LNCAP (cell line): ENCODE measurements at regions not wholly inside any gene's neighbourhood (a gene's known extent, or its start where the extent isn't known, plus 50 kb on each side); places are given as distances from the start of the nearest gene placed in this dataset.

Source experiments
- TF ChIP-seq, protein P1 (sequence below): fragments of 450-650 bp; IDR thresholded peaks from 2 replicates; pipeline ENCODE4 v1.5.1; 2017; ENCODE audit warnings: mild to moderate bottlenecking

DNA sequence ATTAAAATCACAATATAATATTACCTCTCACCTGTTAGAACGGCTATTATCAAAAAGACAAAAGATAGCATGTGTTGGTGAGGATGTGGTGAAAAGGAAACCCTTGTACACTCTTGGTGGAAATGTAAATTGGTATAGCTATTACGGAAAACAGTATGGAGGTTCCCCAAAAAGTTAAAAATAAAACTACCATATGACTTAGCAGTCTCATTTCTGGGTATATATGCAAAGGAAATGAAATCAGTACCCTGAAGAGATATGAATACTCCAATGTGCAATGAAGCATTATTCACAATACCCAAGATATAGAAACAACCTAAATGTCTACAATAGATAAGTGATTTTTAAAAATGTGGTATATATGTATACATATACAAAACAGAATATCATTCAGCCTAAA, 199.9 kb downstream of the SNX18 start:
- TF ChIP-seq, protein P1, sequence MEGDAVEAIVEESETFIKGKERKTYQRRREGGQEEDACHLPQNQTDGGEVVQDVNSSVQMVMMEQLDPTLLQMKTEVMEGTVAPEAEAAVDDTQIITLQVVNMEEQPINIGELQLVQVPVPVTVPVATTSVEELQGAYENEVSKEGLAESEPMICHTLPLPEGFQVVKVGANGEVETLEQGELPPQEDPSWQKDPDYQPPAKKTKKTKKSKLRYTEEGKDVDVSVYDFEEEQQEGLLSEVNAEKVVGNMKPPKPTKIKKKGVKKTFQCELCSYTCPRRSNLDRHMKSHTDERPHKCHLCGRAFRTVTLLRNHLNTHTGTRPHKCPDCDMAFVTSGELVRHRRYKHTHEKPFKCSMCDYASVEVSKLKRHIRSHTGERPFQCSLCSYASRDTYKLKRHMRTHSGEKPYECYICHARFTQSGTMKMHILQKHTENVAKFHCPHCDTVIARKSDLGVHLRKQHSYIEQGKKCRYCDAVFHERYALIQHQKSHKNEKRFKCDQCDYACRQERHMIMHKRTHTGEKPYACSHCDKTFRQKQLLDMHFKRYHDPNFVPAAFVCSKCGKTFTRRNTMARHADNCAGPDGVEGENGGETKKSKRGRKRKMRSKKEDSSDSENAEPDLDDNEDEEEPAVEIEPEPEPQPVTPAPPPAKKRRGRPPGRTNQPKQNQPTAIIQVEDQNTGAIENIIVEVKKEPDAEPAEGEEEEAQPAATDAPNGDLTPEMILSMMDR: no peak

DNA sequence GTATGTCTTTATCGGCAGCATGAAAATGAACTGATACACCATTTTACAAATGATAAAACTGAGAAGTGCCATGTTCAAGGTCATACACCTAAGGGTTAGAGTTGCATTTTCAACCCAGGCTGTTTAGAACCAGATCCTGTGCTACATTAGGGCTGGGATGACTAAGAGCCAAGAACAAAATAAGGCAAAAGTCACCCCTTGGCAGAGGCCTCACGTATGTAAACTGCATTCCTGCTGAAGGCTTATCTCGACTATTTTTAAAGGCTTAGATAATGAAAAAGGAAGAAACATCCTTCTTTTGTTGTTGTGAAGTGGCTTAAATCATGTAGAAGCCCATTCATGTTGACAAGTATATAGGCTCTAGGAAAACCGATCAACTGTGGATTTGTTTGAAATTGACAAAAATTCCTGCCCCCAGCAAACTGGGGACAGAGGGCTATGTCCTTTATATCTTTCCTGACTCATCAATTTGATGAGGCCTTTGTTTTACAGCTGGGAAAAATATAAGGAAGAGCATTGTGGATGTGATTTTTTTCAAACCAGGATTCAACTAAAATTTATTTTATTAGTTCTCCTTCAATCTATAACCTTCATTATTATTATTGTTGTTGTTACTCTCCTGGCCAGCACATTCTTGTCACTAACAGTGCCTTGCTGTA, 196.5 kb downstream of the SNX18 start:
- TF ChIP-seq, protein P1: no peak

DNA sequence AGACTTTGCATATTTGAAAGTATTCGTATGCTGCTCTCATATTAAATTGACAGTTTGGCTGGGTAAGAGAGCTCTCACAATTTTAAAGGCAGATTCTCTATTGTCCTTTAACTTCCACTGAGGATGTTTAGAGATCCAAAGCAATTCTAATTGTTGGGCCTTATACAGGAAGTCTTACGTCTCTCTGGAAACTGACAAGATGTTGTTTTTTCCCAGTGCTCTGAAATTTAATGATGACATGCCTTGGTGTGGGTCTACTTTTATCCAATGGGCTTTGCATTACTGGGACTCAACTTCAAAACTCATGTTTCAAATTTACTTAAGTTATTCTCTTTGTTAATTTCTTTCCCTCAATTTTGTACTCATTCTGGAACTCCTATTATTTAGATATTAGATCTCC, 191.5 kb downstream of the SNX18 start:
- TF ChIP-seq, protein P1: no peak

DNA sequence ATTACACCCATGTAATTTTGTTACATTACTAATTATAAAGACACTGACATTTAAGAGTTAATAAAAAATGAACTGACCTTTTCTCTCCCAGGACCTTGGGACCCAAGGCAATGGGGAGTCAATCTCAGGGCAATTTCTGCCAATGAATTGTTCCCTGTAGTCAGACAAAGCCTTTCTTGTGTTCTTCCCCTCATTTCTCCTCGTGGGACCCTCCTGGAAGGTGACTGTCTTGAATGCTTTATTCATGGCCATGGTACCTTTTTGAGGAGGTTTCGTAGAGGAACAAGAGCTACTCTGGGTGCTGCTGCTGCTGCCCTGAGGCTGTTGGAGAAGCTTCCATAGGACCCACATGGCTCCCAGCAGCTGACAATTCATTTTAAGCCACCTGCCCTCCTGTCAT, 190.3 kb downstream of the SNX18 start:
- TF ChIP-seq, protein P1: no peak

DNA sequence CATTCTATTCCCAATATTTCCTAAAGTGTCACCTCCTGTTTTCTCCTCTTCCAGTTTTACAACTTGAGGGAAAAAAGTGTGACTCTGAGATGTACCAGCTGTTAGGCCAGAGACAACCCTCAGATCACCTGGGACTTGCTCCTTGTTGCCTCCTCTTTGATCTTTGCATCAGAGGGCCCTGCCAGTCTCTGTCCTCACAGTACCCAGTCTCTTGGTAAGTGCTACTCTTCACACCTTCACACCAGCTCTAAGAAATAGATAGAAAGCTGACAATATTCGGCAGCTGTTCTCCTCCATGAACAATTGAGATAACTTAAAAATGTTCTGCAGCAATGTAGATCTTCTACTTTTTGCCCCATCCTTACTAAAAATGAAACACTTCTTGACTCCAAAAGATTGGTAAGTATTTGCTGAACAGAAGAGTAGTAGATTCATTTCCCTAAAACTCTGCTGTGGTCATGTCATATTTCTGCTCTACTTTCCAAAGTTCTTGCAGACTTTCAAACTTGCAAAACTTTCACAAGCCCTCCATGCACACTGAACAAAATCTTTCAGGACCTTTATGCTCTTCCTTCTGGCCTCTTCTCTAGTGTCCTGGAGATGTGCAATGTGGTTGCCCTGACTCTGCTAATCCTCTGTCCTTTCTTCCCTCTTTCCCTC, 188.6 kb downstream of the SNX18 start:
- TF ChIP-seq, protein P1: no peak

DNA sequence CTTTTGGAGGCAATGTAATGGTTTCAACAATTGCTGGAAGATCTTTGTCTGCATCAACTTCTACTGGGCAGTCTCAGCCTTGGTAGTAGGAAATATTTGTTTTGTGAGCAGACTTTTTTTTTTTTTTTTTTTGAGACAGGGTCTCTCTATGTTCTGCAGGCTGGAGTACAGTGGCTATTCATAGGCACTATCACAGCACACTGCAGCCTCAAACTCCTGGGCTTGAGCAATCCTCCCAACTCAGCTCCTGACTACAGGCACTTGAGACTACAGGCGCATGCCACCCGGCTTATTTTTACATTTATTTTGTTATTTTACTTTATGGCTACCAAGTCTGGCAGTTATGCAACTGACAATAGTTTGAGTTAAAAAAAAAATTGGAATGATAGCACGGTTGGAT, 187.3 kb downstream of the SNX18 start:
- TF ChIP-seq, protein P1: no peak

DNA sequence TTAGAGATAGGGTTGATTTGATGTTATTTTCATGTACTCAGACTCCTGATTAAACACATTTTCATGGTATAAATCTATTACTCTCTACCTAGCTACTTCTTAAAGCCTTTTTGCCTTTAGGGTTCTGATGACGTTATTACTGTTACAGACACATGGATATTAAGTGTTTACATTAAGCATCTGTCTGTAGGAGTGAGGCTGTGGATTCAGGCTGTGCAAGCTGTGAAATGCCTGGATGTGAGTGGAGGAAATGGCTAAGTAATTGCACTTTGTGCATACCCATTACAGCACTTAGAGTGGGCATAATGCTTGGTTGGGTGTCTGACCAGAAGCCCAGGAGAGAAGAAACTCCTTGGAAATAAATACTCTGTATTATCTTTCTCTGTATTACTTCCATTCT, 186.8 kb downstream of the SNX18 start:
- TF ChIP-seq, protein P1: no peak
